MV-4-11 (cell line): ENCODE measurements at regions not wholly inside any gene's neighbourhood (a gene's known extent, or its start where the extent isn't known, plus 50 kb on each side); places are given as distances from the start of the nearest gene placed in this dataset.
"Not testable (repeated sequence)": the region's sequence is repeated elsewhere in the genome, so short reads cannot be mapped to it uniquely, and the experiment has no call there.

Source experiments
- DNase-seq: peaks from one replicate; lab custom pipeline; 2025; lab: John Stamatoyannopoulos, UW

- no peak for DNase-seq
These were observed 61.5 kb downstream of the PRSS23 start for GRCh38 chr11:86861810-86862209.

- DNase-seq = no peak
These were observed 63.1 kb downstream of the PRSS23 start for GRCh38 chr11:86863476-86863875.

GRCh38 chr11:86865436-86865835 is 65.1 kb downstream of the PRSS23 start:
- DNase-seq = no peak

GRCh38 chr11:86869531-86869930 is 69.2 kb downstream of the PRSS23 start:
- DNase-seq = no peak

GRCh38 chr11:86869966-86870570 is 69.7 kb downstream of the PRSS23 start:
- DNase-seq = no peak

- DNase-seq = no peak
These were observed 73.3 kb downstream of the PRSS23 start for GRCh38 chr11:86873573-86874083.

GRCh38 chr11:86874304-86875056 is 74.1 kb downstream of the PRSS23 start:
- DNase-seq = no peak

GRCh38 chr11:86876716-86877234 is 76.4 kb downstream of the PRSS23 start:
- DNase-seq = no peak

- DNase-seq = no peak
These were observed 77.2 kb downstream of the PRSS23 start for GRCh38 chr11:86877503-86877902.

- DNase-seq = not testable (repeated sequence)
These were observed 76.0 kb downstream of the FZD4 start for GRCh38 chr11:86879241-86879640.

GRCh38 chr11:86885311-86885710 is 69.9 kb downstream of the FZD4 start:
- no peak for DNase-seq

- DNase-seq = no peak
These were observed 66.8 kb downstream of the FZD4 start for GRCh38 chr11:86888164-86889000.

GRCh38 chr11:86889001-86889341 is 66.2 kb downstream of the FZD4 start:
- peak; percentile 8 for DNase-seq

GRCh38 chr11:86891036-86891435 is 64.2 kb downstream of the FZD4 start:
- DNase-seq = no peak

GRCh38 chr11:86893235-86893634 is 62.0 kb downstream of the FZD4 start:
- DNase-seq = no peak
